ENCODE measurements at regions not wholly inside any gene's neighbourhood (a gene's known extent, or its start where the extent isn't known, plus 50 kb on each side); places are given as distances from the start of the nearest gene placed in this dataset.

- H3K9me3 ChIP-seq (ENCODE audit: control insufficient read depth, insufficient read depth, low read length): no peaks in the 10 kb centered on the region
- no peaks in the 10 kb centered on the region for H3K27me3 ChIP-seq (ENCODE audit: control insufficient read depth, insufficient read depth, low read length)
- no peak overlapping the region for H3K4me2 ChIP-seq (ENCODE audit: low read depth, low read length)
- H2AK5ac ChIP-seq (ENCODE audit: low read depth, low read length): no peak overlapping the region
- H2BK120ac ChIP-seq (ENCODE audit: low read depth, low read length): no peak overlapping the region
- no peak for TF ChIP-seq MAFK (IDR thresholded peaks at IDR 0.05; ENCODE audit: low read depth, low read length)
- no peak for TF ChIP-seq POLR2A (IDR thresholded peaks at IDR 0.05; ENCODE audit: low read depth, low read length)
- no peak for TF ChIP-seq RFX5 (IDR thresholded peaks at IDR 0.05; ENCODE audit: low read depth, low read length)
- no peak for TF ChIP-seq ELK1 (IDR thresholded peaks at IDR 0.05; ENCODE audit: borderline replicate concordance, low read depth, low read length)
- no peak for TF ChIP-seq NFE2L2 (IDR thresholded peaks at IDR 0.05; ENCODE audit: low read depth, low read length)
- no peak for TF ChIP-seq RCOR1 (IDR thresholded peaks at IDR 0.05; ENCODE audit: insufficient replicate concordance, low read length)
- TF ChIP-seq MAZ (IDR thresholded peaks at IDR 0.05; ENCODE audit: borderline replicate concordance, low read depth, low read length): no peak
- no peak for TF ChIP-seq FOS (IDR thresholded peaks at IDR 0.05; ENCODE audit: low read depth, low read length)
- no peak for TF ChIP-seq RAD21 (IDR thresholded peaks at IDR 0.05; ENCODE audit: low read length)
- TF ChIP-seq, protein P1, sequence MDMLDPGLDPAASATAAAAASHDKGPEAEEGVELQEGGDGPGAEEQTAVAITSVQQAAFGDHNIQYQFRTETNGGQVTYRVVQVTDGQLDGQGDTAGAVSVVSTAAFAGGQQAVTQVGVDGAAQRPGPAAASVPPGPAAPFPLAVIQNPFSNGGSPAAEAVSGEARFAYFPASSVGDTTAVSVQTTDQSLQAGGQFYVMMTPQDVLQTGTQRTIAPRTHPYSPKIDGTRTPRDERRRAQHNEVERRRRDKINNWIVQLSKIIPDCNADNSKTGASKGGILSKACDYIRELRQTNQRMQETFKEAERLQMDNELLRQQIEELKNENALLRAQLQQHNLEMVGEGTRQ (IDR thresholded peaks at IDR 0.05; ENCODE audit: low read depth, low read length): no peak
- TF ChIP-seq, protein P2, sequence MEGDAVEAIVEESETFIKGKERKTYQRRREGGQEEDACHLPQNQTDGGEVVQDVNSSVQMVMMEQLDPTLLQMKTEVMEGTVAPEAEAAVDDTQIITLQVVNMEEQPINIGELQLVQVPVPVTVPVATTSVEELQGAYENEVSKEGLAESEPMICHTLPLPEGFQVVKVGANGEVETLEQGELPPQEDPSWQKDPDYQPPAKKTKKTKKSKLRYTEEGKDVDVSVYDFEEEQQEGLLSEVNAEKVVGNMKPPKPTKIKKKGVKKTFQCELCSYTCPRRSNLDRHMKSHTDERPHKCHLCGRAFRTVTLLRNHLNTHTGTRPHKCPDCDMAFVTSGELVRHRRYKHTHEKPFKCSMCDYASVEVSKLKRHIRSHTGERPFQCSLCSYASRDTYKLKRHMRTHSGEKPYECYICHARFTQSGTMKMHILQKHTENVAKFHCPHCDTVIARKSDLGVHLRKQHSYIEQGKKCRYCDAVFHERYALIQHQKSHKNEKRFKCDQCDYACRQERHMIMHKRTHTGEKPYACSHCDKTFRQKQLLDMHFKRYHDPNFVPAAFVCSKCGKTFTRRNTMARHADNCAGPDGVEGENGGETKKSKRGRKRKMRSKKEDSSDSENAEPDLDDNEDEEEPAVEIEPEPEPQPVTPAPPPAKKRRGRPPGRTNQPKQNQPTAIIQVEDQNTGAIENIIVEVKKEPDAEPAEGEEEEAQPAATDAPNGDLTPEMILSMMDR (conservative IDR thresholded peaks at IDR 0.05; ENCODE audit: low read depth, low read length): no peak
- no peak for TF ChIP-seq SMC3 (IDR thresholded peaks at IDR 0.05; ENCODE audit: low read depth, low read length)
- TF ChIP-seq BHLHE40 (IDR thresholded peaks at IDR 0.05; ENCODE audit: low read depth, low read length): no peak
- no peak for TF ChIP-seq CEBPB (IDR thresholded peaks at IDR 0.05; ENCODE audit: low read depth, low read length)
- H3K9me1 ChIP-seq (ENCODE audit: insufficient read depth, low read length): no peaks in the 10 kb centered on the region
- H3K79me1 ChIP-seq (ENCODE audit: low read depth in 1 of 2, low read length in 2 of 2): no peaks in the 10 kb centered on the region
- H3K18ac ChIP-seq (ENCODE audit: low read depth, low read length): no peak overlapping the region
- H2BK15ac ChIP-seq (ENCODE audit: low read depth, low read length): no peak overlapping the region
- DNase-seq: no peak
- no peaks in the 10 kb centered on the region for H3K4me1 ChIP-seq (ENCODE audit: control insufficient read depth, insufficient read depth, low read length)
- H4K8ac ChIP-seq (ENCODE audit: low read depth in 2 of 2, low read length in 2 of 2): no peak overlapping the region
- no peak for ATAC-seq (ENCODE audit: low read depth)
- dilution Hi-C loops (cut with HindIII; ENCODE audit: low sequenced_read_pairs, unreplicated experiment) (no loop called here), in situ Hi-C loops (cut with MboI; ENCODE audit: low sequenced_read_pairs) (no loop called here), intact Hi-C loops (cut with micrococcal nuclease) (no loop called here)
- CTCF ChIA-PET: no interaction called here
- no TSS peak for BruUV-seq (replicated peaks)
- H2AFZ ChIP-seq (replicated peaks; ENCODE audit: low read length, poor library complexity): no peak overlapping the region
- no peak overlapping the region for H4K91ac ChIP-seq (ENCODE audit: insufficient read depth, low read depth, low read length)
- H3K23ac ChIP-seq (ENCODE audit: low read depth, low read length): no peak overlapping the region
- H3K27ac ChIP-seq (ENCODE audit: insufficient read depth, low read length): no peak overlapping the region
- no peak overlapping the region for H3K4ac ChIP-seq (ENCODE audit: low read depth, low read length)
- POLR2A ChIA-PET (ENCODE audit: unreplicated experiment): no interaction called here
- H2BK20ac ChIP-seq (ENCODE audit: low read depth, low read length): no peak overlapping the region
- no peak overlapping the region for H3K14ac ChIP-seq (replicated peaks; ENCODE audit: low read depth, low read length)
- no peak overlapping the region for H2AK9ac ChIP-seq (replicated peaks; ENCODE audit: low read depth, low read length, poor library complexity)
- H4K5ac ChIP-seq (ENCODE audit: low read depth, low read length): no peak overlapping the region
- H2BK5ac ChIP-seq (ENCODE audit: low read depth, low read length, poor library complexity, severe bottlenecking): no peak overlapping the region
- no peaks in the 10 kb centered on the region for H3K36me3 ChIP-seq (ENCODE audit: control insufficient read depth, insufficient read depth, low read length)
- no peaks in the 10 kb centered on the region for H4K20me1 ChIP-seq (ENCODE audit: insufficient read depth, low read length)
- no peak overlapping the region for H3K9ac ChIP-seq (ENCODE audit: low read depth, low read length)
- H3K4me3 ChIP-seq (ENCODE audit: insufficient read depth, low read depth, low read length): no peak overlapping the region
- H3K56ac ChIP-seq (ENCODE audit: extremely low read depth, insufficient read depth, low read length): no peak overlapping the region
These were observed 445.7 kb upstream of the CHORDC1 start for GRCh38 chr11:90668502-90668901.

All from IMR-90 (cell line).